ENCODE measurements at regions not wholly inside any gene's neighbourhood (a gene's known extent, or its start where the extent isn't known, plus 50 kb on each side); places are given as distances from the start of the nearest gene placed in this dataset.

DNA sequence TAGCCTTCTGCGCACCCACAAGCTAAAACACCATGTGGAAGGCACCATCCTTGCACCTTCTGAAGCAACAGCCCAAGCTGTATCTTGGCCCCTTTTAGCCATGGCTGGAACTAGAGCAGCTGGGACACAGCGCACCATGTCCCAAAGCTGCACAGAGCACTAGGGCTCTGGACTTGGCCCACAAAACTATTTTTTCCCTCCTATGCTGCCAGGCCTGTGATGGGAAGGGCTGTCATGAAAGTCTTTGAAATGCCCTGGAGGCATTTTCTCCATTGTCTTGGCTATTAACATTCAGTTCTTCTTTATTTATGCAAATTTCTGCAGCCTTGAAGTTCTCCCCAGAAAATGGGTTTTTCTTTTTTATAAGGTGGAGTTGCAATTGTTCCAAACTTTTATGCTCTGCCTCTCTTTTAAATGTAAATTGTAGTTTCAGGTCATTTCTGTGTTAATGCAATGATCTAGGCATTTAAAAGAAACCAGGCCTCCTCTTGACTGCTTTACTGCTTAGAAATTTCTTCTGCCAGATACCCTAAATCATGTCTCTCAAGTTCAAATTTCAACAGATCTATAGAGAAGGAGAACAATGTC lies 996.3 kb downstream of the TAF11L14 start (continued):
- TF ChIP-seq, protein P1, sequence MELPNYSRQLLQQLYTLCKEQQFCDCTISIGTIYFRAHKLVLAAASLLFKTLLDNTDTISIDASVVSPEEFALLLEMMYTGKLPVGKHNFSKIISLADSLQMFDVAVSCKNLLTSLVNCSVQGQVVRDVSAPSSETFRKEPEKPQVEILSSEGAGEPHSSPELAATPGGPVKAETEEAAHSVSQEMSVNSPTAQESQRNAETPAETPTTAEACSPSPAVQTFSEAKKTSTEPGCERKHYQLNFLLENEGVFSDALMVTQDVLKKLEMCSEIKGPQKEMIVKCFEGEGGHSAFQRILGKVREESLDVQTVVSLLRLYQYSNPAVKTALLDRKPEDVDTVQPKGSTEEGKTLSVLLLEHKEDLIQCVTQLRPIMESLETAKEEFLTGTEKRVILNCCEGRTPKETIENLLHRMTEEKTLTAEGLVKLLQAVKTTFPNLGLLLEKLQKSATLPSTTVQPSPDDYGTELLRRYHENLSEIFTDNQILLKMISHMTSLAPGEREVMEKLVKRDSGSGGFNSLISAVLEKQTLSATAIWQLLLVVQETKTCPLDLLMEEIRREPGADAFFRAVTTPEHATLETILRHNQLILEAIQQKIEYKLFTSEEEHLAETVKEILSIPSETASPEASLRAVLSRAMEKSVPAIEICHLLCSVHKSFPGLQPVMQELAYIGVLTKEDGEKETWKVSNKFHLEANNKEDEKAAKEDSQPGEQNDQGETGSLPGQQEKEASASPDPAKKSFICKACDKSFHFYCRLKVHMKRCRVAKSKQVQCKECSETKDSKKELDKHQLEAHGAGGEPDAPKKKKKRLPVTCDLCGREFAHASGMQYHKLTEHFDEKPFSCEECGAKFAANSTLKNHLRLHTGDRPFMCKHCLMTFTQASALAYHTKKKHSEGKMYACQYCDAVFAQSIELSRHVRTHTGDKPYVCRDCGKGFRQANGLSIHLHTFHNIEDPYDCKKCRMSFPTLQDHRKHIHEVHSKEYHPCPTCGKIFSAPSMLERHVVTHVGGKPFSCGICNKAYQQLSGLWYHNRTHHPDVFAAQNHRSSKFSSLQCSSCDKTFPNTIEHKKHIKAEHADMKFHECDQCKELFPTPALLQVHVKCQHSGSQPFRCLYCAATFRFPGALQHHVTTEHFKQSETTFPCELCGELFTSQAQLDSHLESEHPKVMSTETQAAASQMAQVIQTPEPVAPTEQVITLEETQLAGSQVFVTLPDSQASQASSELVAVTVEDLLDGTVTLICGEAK (IDR thresholded peaks at IDR 0.05): no peak
- TF ChIP-seq, protein P1 (CRISPR knock-in tag; IDR thresholded peaks at IDR 0.05): no peak
- no peak for TF ChIP-seq SUZ12 (IDR thresholded peaks at IDR 0.05; ENCODE audit: low read depth, low read length)
- TF ChIP-seq, protein P2, sequence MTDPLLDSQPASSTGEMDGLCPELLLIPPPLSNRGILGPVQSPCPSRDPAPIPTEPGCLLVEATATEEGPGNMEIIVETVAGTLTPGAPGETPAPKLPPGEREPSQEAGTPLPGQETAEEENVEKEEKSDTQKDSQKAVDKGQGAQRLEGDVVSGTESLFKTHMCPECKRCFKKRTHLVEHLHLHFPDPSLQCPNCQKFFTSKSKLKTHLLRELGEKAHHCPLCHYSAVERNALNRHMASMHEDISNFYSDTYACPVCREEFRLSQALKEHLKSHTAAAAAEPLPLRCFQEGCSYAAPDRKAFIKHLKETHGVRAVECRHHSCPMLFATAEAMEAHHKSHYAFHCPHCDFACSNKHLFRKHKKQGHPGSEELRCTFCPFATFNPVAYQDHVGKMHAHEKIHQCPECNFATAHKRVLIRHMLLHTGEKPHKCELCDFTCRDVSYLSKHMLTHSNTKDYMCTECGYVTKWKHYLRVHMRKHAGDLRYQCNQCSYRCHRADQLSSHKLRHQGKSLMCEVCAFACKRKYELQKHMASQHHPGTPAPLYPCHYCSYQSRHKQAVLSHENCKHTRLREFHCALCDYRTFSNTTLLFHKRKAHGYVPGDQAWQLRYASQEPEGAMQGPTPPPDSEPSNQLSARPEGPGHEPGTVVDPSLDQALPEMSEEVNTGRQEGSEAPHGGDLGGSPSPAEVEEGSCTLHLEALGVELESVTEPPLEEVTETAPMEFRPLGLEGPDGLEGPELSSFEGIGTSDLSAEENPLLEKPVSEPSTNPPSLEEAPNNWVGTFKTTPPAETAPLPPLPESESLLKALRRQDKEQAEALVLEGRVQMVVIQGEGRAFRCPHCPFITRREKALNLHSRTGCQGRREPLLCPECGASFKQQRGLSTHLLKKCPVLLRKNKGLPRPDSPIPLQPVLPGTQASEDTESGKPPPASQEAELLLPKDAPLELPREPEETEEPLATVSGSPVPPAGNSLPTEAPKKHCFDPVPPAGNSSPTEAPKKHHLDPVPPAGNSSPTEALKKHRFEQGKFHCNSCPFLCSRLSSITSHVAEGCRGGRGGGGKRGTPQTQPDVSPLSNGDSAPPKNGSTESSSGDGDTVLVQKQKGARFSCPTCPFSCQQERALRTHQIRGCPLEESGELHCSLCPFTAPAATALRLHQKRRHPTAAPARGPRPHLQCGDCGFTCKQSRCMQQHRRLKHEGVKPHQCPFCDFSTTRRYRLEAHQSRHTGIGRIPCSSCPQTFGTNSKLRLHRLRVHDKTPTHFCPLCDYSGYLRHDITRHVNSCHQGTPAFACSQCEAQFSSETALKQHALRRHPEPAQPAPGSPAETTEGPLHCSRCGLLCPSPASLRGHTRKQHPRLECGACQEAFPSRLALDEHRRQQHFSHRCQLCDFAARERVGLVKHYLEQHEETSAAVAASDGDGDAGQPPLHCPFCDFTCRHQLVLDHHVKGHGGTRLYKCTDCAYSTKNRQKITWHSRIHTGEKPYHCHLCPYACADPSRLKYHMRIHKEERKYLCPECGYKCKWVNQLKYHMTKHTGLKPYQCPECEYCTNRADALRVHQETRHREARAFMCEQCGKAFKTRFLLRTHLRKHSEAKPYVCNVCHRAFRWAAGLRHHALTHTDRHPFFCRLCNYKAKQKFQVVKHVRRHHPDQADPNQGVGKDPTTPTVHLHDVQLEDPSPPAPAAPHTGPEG (CRISPR knock-in tag; IDR thresholded peaks at IDR 0.05): no peak

Measured in HepG2 (cell line).